Neural cell (in vitro differentiated cells): ENCODE measurements at regions not wholly inside any gene's neighbourhood (a gene's known extent, or its start where the extent isn't known, plus 50 kb on each side); places are given as distances from the start of the nearest gene placed in this dataset.

ENCODE experiments used
- EZH2 ChIP-seq: fragments of 200-600, 300-800 bp; shearing (Covaris generic), sonication (generic); IDR thresholded peaks from 2 replicates; pipeline ENCODE4 v1.6.1; 2014; ENCODE audit warnings: antibody characterized with exemption, low read length, borderline replicate concordance, mild to moderate bottlenecking; ENCODE audit not compliant: insufficient read depth, poor library complexity, severe bottlenecking
- POLR2AphosphoS5 ChIP-seq: IDR thresholded peaks from 2 replicates; pipeline ENCODE4 v1.6.1; 2012
- SMC3 ChIP-seq: fragments of 450-650 bp; conservative IDR thresholded peaks from 2 replicates; pipeline ENCODE4 v1.6.1; 2014; ENCODE audit warnings: antibody characterized with exemption, mild to moderate bottlenecking, moderate library complexity; ENCODE audit not compliant: poor library complexity
- TF ChIP-seq, protein P1 (sequence below): fragments of 450-650 bp; IDR thresholded peaks from 2 replicates; pipeline ENCODE4 v1.5.1; 2014; ENCODE audit warnings: antibody characterized with exemption, mild to moderate bottlenecking, moderate library complexity; ENCODE audit not compliant: poor library complexity, severe bottlenecking
- TF ChIP-seq, protein P2 (sequence below): IDR thresholded peaks from 2 replicates; pipeline ENCODE4 v1.6.1; 2012; ENCODE audit warnings: borderline replicate concordance

DNA sequence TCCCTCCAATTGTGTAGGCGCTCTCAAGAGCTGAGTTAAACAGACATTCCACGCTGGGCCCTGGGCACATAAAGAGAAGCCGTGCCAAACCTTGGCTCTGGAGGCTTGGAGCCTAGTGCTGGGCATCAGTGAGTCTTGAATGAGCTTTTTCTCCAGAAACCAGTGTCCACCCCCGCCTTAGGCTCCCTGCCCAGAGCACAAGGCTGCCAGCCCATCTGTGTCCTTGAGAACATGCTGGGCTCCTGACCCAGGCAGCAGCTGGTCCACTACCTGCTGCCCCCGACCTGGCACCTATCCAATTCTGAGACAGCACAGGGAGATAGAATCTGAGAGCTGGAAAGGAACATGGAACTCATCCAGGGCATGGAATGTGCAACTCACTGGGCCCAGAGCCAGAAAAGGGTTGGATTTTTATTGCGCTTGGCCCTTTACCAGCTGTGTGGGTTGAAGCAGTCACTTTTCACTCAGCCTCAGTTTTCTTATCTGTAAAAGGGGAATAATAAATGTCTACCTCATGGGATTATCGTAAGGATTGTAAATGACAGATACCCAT lies 92.4 kb upstream of the CPLX2 start:
- TF ChIP-seq, protein P1, sequence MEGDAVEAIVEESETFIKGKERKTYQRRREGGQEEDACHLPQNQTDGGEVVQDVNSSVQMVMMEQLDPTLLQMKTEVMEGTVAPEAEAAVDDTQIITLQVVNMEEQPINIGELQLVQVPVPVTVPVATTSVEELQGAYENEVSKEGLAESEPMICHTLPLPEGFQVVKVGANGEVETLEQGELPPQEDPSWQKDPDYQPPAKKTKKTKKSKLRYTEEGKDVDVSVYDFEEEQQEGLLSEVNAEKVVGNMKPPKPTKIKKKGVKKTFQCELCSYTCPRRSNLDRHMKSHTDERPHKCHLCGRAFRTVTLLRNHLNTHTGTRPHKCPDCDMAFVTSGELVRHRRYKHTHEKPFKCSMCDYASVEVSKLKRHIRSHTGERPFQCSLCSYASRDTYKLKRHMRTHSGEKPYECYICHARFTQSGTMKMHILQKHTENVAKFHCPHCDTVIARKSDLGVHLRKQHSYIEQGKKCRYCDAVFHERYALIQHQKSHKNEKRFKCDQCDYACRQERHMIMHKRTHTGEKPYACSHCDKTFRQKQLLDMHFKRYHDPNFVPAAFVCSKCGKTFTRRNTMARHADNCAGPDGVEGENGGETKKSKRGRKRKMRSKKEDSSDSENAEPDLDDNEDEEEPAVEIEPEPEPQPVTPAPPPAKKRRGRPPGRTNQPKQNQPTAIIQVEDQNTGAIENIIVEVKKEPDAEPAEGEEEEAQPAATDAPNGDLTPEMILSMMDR = no peak
- TF ChIP-seq, protein P2, sequence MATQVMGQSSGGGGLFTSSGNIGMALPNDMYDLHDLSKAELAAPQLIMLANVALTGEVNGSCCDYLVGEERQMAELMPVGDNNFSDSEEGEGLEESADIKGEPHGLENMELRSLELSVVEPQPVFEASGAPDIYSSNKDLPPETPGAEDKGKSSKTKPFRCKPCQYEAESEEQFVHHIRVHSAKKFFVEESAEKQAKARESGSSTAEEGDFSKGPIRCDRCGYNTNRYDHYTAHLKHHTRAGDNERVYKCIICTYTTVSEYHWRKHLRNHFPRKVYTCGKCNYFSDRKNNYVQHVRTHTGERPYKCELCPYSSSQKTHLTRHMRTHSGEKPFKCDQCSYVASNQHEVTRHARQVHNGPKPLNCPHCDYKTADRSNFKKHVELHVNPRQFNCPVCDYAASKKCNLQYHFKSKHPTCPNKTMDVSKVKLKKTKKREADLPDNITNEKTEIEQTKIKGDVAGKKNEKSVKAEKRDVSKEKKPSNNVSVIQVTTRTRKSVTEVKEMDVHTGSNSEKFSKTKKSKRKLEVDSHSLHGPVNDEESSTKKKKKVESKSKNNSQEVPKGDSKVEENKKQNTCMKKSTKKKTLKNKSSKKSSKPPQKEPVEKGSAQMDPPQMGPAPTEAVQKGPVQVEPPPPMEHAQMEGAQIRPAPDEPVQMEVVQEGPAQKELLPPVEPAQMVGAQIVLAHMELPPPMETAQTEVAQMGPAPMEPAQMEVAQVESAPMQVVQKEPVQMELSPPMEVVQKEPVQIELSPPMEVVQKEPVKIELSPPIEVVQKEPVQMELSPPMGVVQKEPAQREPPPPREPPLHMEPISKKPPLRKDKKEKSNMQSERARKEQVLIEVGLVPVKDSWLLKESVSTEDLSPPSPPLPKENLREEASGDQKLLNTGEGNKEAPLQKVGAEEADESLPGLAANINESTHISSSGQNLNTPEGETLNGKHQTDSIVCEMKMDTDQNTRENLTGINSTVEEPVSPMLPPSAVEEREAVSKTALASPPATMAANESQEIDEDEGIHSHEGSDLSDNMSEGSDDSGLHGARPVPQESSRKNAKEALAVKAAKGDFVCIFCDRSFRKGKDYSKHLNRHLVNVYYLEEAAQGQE = no peak
- TF ChIP-seq SMC3 (no peak), POLR2AphosphoS5 (no peak), EZH2 (no peak)
